ENCODE measurements at regions not wholly inside any gene's neighbourhood (a gene's known extent, or its start where the extent isn't known, plus 50 kb on each side); places are given as distances from the start of the nearest gene placed in this dataset.

DNA sequence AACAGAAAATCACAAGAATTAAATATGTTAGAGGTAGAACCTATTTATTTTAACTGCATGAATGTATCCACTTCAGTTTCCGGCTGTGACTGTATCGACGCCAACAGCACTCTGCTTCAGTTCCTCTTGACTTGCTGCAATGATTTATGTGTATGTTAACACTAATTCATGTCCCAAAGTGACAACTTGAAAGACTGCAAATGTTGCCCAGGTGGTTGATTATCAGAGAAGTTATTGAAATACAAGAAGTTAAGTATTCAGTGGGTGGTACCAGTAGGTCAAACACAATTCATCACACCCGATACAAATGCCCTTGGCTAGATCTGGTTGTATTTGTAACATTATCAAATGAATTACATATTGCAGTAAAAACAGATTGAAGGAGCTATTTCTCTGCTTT is 622.7 kb upstream of the CDH18 start:
- TF ChIP-seq, protein P1, sequence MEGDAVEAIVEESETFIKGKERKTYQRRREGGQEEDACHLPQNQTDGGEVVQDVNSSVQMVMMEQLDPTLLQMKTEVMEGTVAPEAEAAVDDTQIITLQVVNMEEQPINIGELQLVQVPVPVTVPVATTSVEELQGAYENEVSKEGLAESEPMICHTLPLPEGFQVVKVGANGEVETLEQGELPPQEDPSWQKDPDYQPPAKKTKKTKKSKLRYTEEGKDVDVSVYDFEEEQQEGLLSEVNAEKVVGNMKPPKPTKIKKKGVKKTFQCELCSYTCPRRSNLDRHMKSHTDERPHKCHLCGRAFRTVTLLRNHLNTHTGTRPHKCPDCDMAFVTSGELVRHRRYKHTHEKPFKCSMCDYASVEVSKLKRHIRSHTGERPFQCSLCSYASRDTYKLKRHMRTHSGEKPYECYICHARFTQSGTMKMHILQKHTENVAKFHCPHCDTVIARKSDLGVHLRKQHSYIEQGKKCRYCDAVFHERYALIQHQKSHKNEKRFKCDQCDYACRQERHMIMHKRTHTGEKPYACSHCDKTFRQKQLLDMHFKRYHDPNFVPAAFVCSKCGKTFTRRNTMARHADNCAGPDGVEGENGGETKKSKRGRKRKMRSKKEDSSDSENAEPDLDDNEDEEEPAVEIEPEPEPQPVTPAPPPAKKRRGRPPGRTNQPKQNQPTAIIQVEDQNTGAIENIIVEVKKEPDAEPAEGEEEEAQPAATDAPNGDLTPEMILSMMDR (IDR thresholded peaks at IDR 0.05; ENCODE audit: control insufficient read depth, insufficient read depth, low read depth, low read length, missing control alignments): no peak
- no peak for DNase-seq (ENCODE audit: low read depth)
- H3K4me3 ChIP-seq (ENCODE audit: control insufficient read depth, low read depth, low read length): no peak overlapping the region

DNA sequence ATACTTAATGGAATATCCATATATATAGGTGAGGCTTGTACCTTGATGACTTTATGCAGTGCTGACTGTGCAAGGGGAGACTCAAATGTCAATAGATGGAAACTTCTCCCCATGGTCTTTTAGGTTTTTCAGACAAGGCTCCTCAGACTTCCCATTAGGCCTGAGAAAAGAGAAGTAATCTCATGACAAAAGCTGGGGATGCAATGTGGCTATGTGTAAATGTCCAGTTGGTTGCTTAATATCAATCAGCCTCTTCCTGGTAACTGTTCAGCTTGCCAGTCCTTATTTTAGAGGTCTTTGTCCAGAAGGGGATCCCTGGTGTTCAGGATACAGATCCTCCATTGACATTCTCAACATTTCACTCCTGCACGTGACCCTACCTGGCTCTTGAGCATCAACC is 621.1 kb upstream of the CDH18 start:
- no peak for DNase-seq (ENCODE audit: low read depth)
- TF ChIP-seq, protein P1 (IDR thresholded peaks at IDR 0.05; ENCODE audit: control insufficient read depth, insufficient read depth, low read depth, low read length, missing control alignments): no peak
- no peak overlapping the region for H3K4me3 ChIP-seq (ENCODE audit: control insufficient read depth, low read depth, low read length)

DNA sequence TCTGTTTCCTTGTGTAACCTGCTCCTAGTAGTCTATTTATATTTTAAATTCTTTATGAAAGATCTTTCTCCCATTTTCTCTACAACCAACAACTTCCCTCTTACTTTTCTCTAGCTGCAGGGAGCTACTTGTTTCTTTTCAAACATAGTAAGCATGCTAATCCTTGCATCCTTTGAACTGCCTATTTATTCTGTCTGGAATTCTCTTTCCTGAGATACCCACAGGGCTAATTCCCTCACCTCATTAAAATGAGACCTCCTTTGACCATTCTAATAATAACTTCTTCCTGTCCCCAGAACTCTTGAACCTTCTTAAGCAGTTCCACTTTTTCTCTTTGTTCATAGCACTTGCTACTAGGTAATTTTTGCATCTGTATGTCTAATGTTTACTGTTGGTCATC is 620.6 kb upstream of the CDH18 start:
- DNase-seq (ENCODE audit: low read depth): no peak
- no peak overlapping the region for H3K4me3 ChIP-seq (ENCODE audit: control insufficient read depth, low read depth, low read length)
- TF ChIP-seq, protein P1 (IDR thresholded peaks at IDR 0.05; ENCODE audit: control insufficient read depth, insufficient read depth, low read depth, low read length, missing control alignments): no peak

- H3K4me3 ChIP-seq (ENCODE audit: control insufficient read depth, low read depth, low read length): no peak overlapping the region
- TF ChIP-seq, protein P1 (IDR thresholded peaks at IDR 0.05; ENCODE audit: control insufficient read depth, insufficient read depth, low read depth, low read length, missing control alignments): no peak
- no peak for DNase-seq (ENCODE audit: low read depth)
Measured at GRCh38 chr5:20605732-20606525, 617.9 kb upstream of the CDH18 start.

DNA sequence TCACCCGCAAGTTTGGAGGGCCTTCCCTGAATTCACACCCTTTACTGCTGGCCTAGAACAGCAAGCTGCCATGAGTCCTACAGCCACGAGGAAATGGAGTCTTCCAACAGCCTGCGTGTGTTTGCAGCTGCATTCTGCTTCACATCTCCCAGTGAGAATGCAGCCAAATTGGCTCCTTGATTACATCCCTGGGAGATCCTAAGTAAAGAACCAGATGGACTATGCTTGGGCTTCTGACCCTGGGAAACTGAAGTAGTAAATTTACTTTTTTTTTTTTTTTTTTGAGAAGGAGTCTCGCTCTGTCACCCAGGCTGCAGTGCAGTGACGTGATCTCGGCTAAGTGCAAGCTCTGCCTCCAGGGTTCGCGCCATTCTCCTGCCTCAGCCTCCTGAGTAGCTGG is 617.0 kb upstream of the CDH18 start:
- no peak overlapping the region for H3K4me3 ChIP-seq (ENCODE audit: control insufficient read depth, low read depth, low read length)
- DNase-seq (ENCODE audit: low read depth): no peak
- TF ChIP-seq, protein P1 (IDR thresholded peaks at IDR 0.05; ENCODE audit: control insufficient read depth, insufficient read depth, low read depth, low read length, missing control alignments): no peak

- TF ChIP-seq, protein P1 (IDR thresholded peaks at IDR 0.05; ENCODE audit: control insufficient read depth, insufficient read depth, low read depth, low read length, missing control alignments): no peak
- DNase-seq (ENCODE audit: low read depth): no peak
- H3K4me3 ChIP-seq (ENCODE audit: control insufficient read depth, low read depth, low read length): no peak overlapping the region
Measured at GRCh38 chr5:20601678-20602100, 613.7 kb upstream of the CDH18 start.
